GM20431 (cell line): ENCODE measurements at regions not wholly inside any gene's neighbourhood (a gene's known extent, or its start where the extent isn't known, plus 50 kb on each side); places are given as distances from the start of the nearest gene placed in this dataset.

Experiments
- in situ Hi-C: fragments of 300-500 bp; cut with MseI, MboI; formaldehyde crosslinking; loops from one replicate; pipeline ENCODE4 v1.15.0; 2020; ENCODE audit warnings: low sequenced_read_pairs; ENCODE audit not compliant: unreplicated experiment

GRCh38 chr5:58081435-58081834, 378.5 kb downstream of the PLK2 start:
- in situ Hi-C loops: no loop called here

- in situ Hi-C loops: no loop called here
Measured at GRCh38 chr5:58080573-58080972, 379.3 kb downstream of the PLK2 start.

GRCh38 chr5:58077966-58078365, 381.9 kb downstream of the PLK2 start:
- in situ Hi-C loops: no loop called here

- in situ Hi-C loops: no loop called here
Measured at GRCh38 chr5:58077416-58077815, 382.5 kb downstream of the PLK2 start.

- in situ Hi-C loops: no loop called here
Measured at GRCh38 chr5:58076483-58077257, 383.2 kb downstream of the PLK2 start.

- in situ Hi-C loops: no loop called here
Measured at GRCh38 chr5:58075907-58076306, 384.0 kb downstream of the PLK2 start.

- in situ Hi-C loops: no loop called here
Measured at GRCh38 chr5:58074717-58075116, 385.2 kb downstream of the PLK2 start.

GRCh38 chr5:58074222-58074621, 385.7 kb downstream of the PLK2 start:
- in situ Hi-C loops: no loop called here

- in situ Hi-C loops: no loop called here
Measured at GRCh38 chr5:58073243-58073642, 386.6 kb downstream of the PLK2 start.

GRCh38 chr5:58072300-58072965, 387.5 kb downstream of the PLK2 start:
- in situ Hi-C loops: no loop called here

GRCh38 chr5:58071566-58071965, 388.3 kb downstream of the PLK2 start:
- in situ Hi-C loops: no loop called here

GRCh38 chr5:58069846-58070245, 390.0 kb downstream of the PLK2 start:
- in situ Hi-C loops: no loop called here

- in situ Hi-C loops: no loop called here
Measured at GRCh38 chr5:58069016-58069705, 390.7 kb downstream of the PLK2 start.

- in situ Hi-C loops: no loop called here
Measured at GRCh38 chr5:58066557-58066956, 393.3 kb downstream of the PLK2 start.

- in situ Hi-C loops: no loop called here
Measured at GRCh38 chr5:58066076-58066475, 393.8 kb downstream of the PLK2 start.

- in situ Hi-C loops: no loop called here
Measured at GRCh38 chr5:58064801-58065200, 395.1 kb downstream of the PLK2 start.

- in situ Hi-C loops: no loop called here
Measured at GRCh38 chr5:58060996-58061395, 398.9 kb downstream of the PLK2 start.

- in situ Hi-C loops: no loop called here
Measured at GRCh38 chr5:58057324-58057723, 402.6 kb downstream of the PLK2 start.

GRCh38 chr5:58056546-58056945, 403.3 kb downstream of the PLK2 start:
- in situ Hi-C loops: no loop called here

- in situ Hi-C loops: no loop called here
Measured at GRCh38 chr5:58054018-58054417, 405.9 kb downstream of the PLK2 start.

GRCh38 chr5:58048954-58049353, 410.9 kb downstream of the PLK2 start:
- in situ Hi-C loops: no loop called here
